Mammary epithelial cell (primary cell): ENCODE measurements at regions not wholly inside any gene's neighbourhood (a gene's known extent, or its start where the extent isn't known, plus 50 kb on each side); places are given as distances from the start of the nearest gene placed in this dataset.

ENCODE experiments used
- CTCF ChIP-seq, 2 donors: IDR thresholded peaks in 1 of 2; conservative IDR thresholded peaks in 1 of 2; 2 replicates each; pipeline ENCODE4 v1.5.1; 2011 to 2012; ENCODE audit warnings: inconsistent platforms in 2 of 2, low read length in 2 of 2, mild to moderate bottlenecking in 2 of 2, control low read depth in 1 of 2, low read depth in 1 of 2; ENCODE audit not compliant: insufficient read depth in 1 of 2; ENCODE audit errors: extremely low read depth in 1 of 2
- EZH2 ChIP-seq: IDR thresholded peaks from 2 replicates; pipeline ENCODE4 v1.6.1; 2012; ENCODE audit warnings: low read length, inconsistent platforms, borderline replicate concordance

- no peak for TF ChIP-seq CTCF (conservative IDR thresholded peaks at IDR 0.05 in 1 of 2, IDR thresholded peaks at IDR 0.05 in 1 of 2; ENCODE audit: extremely low read depth in 1 of 2, insufficient read depth in 1 of 2, low read depth in 1 of 2, low read length in 2 of 2)
- TF ChIP-seq EZH2, result no peak
Observed at GRCh38 chr6:137653706-137654059, 159.5 kb upstream of the OLIG3 start.
